PC-9 (cell line): ENCODE measurements at regions not wholly inside any gene's neighbourhood (a gene's known extent, or its start where the extent isn't known, plus 50 kb on each side); places are given as distances from the start of the nearest gene placed in this dataset.

Experiments
- CTCF ChIP-seq: fragments of 200-600 bp; sonication (generic); conservative IDR thresholded peaks from 2 replicates; pipeline ENCODE4 v1.6.1; 2017; ENCODE audit warnings: mixed run types, antibody characterized with exemption, mild to moderate bottlenecking, moderate library complexity
- EZH2 ChIP-seq: fragments of 200-600 bp; sonication (generic); IDR thresholded peaks from 2 replicates; pipeline ENCODE4 v1.8.0; 2017; ENCODE audit warnings: antibody characterized with exemption, low read depth

GRCh38 chr10:131480861-131481260, 169.3 kb upstream of the TCERG1L start:
- TF ChIP-seq CTCF (no peak), EZH2 (no peak)
